NB4 (cell line): ENCODE measurements at regions not wholly inside any gene's neighbourhood (a gene's known extent, or its start where the extent isn't known, plus 50 kb on each side); places are given as distances from the start of the nearest gene placed in this dataset.

Experiments
- POLR2A ChIP-seq: IDR thresholded peaks from 2 replicates; pipeline ENCODE4 v1.6.1; 2011; ENCODE audit warnings: mild to moderate bottlenecking; ENCODE audit not compliant: insufficient read length; ENCODE audit errors: extremely low read depth
- TF ChIP-seq, protein P1 (sequence below): IDR thresholded peaks from one replicate; pipeline ENCODE4 v1.5.1; 2012; ENCODE audit warnings: low read depth, low read length

DNA sequence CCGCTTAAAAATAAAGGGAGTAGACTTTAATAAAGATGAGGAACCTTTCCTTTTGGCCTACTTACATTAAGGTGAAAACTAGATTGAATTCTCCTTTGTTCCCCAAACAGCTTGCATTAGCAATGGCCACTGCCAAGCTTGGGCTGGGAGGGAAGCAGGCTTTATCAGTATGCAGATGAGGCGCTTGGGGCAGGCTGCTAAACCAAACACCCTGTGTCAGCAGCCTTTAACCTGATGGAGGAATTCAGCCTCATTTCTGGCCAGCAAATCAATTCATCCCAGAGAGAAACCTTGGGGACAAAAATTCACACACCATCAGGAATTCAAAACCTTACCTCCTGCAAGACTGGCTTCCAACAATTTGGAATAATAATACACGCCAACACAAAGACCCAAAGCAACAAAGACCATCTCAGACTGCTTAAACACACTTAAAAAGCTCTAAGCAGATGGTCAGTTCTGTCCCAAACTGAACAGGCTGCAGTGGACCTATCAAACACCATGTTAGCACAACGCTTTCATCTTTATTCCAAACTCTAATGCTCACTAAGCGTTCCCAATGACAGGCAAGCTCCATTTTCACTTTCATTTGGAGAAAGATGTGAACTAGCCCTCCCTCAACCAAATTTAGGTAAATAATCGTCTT lies 255.1 kb upstream of the CMC1 start:
- no peak for TF ChIP-seq POLR2A
- TF ChIP-seq, protein P1, sequence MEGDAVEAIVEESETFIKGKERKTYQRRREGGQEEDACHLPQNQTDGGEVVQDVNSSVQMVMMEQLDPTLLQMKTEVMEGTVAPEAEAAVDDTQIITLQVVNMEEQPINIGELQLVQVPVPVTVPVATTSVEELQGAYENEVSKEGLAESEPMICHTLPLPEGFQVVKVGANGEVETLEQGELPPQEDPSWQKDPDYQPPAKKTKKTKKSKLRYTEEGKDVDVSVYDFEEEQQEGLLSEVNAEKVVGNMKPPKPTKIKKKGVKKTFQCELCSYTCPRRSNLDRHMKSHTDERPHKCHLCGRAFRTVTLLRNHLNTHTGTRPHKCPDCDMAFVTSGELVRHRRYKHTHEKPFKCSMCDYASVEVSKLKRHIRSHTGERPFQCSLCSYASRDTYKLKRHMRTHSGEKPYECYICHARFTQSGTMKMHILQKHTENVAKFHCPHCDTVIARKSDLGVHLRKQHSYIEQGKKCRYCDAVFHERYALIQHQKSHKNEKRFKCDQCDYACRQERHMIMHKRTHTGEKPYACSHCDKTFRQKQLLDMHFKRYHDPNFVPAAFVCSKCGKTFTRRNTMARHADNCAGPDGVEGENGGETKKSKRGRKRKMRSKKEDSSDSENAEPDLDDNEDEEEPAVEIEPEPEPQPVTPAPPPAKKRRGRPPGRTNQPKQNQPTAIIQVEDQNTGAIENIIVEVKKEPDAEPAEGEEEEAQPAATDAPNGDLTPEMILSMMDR: no peak
